Left ventricle myocardium inferior (tissue), 1 donor: ENCODE measurements at regions not wholly inside any gene's neighbourhood (a gene's known extent, or its start where the extent isn't known, plus 50 kb on each side); places are given as distances from the start of the nearest gene placed in this dataset.
A peak's percentile ranks its signal among the peaks of the same experiment; 100 is the strongest.

Experiments used
- DNase-seq: peaks from one replicate; pipeline ENCODE4 v3.0.0-alpha.2; 2020
- H3K27ac ChIP-seq: fragments of 200-600 bp; replicated peaks from 2 replicates; pipeline ENCODE4 v1.8.0; 2021
- H3K27me3 ChIP-seq: fragments of 200-600 bp; 2 replicates; pipeline ENCODE4 v1.8.0; 2021; ENCODE audit warnings: low read depth
- H3K36me3 ChIP-seq: fragments of 200-600 bp; 2 replicates; pipeline ENCODE4 v1.8.0; 2021
- H3K4me1 ChIP-seq: fragments of 200-600 bp; 2 replicates; pipeline ENCODE4 v1.8.0; 2021
- H3K4me3 ChIP-seq: fragments of 200-600 bp; 2 replicates; pipeline ENCODE4 v1.8.0; 2021; ENCODE audit warnings: mild to moderate bottlenecking, moderate library complexity
- H3K9me3 ChIP-seq: fragments of 200-600 bp; replicated peaks from 2 replicates; pipeline ENCODE4 v1.8.0; 2021
- CTCF ChIP-seq: fragments of 200-600 bp; IDR thresholded peaks from 2 replicates; pipeline ENCODE4 v1.8.0; 2021; ENCODE audit warnings: antibody characterized with exemption, mild to moderate bottlenecking, borderline replicate concordance
- intact Hi-C: fragments of 100-400 bp; cut with micrococcal nuclease; formaldehyde crosslinking; loops from one replicate; pipeline ENCODE4 v1.11.0; 2022
- donor health status: DM: no; HTN: yes; CAD: no; lungs with severe emphysema.

- no peak for DNase-seq
- Histone ChIP-seq H3K27ac (no peak overlapping the region), H3K36me3 (no peaks in the 10 kb centered on the region), H3K4me3 (no peak overlapping the region), H3K4me1 (no peaks in the 10 kb centered on the region), H3K27me3 (no peaks in the 10 kb centered on the region), H3K9me3 (no peaks in the 10 kb centered on the region)
- TF ChIP-seq CTCF: no peak
- intact Hi-C loops: loop anchor here (5.0 kb wide), 1 partner anchor 420 kb away; no protein-coding TSS in a partner anchor
Measured at GRCh38 chr2:6352247-6352646, 513.5 kb downstream of the CMPK2 start.

- Histone ChIP-seq H3K27me3 (peaks cover 6% of the 10 kb centered on the region), H3K9me3 (no peaks in the 10 kb centered on the region), H3K36me3 (no peaks in the 10 kb centered on the region), H3K4me3 (no peak overlapping the region), H3K4me1 (no peaks in the 10 kb centered on the region), H3K27ac (no peak overlapping the region)
- DNase-seq: peak; percentile 34
- peak; percentile 78 for TF ChIP-seq CTCF
- intact Hi-C loops: loop anchor here (5.0 kb wide), 1 partner anchor 419 kb away; no protein-coding TSS in a partner anchor
Measured at GRCh38 chr2:6352906-6353515, 512.7 kb downstream of the CMPK2 start.

GRCh38 chr2:6353669-6354068, 512.0 kb downstream of the CMPK2 start:
- intact Hi-C loops: loop anchor here (5.0 kb wide), 1 partner anchor 419 kb away; no protein-coding TSS in a partner anchor
- Histone ChIP-seq H3K4me3 (no peak overlapping the region), H3K4me1 (no peaks in the 10 kb centered on the region), H3K36me3 (no peaks in the 10 kb centered on the region), H3K27me3 (peaks cover 8% of the 10 kb centered on the region), H3K27ac (no peak overlapping the region), H3K9me3 (no peaks in the 10 kb centered on the region)
- no peak for DNase-seq
- TF ChIP-seq CTCF: no peak

GRCh38 chr2:6354546-6354945, 511.2 kb downstream of the CMPK2 start:
- Histone ChIP-seq H3K36me3 (no peaks in the 10 kb centered on the region), H3K4me1 (no peaks in the 10 kb centered on the region), H3K4me3 (no peak overlapping the region), H3K27me3 (peaks cover 17% of the 10 kb centered on the region), H3K9me3 (no peaks in the 10 kb centered on the region), H3K27ac (no peak overlapping the region)
- intact Hi-C loops: loop anchor here (5.0 kb wide), 1 partner anchor 418 kb away; no protein-coding TSS in a partner anchor
- DNase-seq: no peak
- no peak for TF ChIP-seq CTCF

- Histone ChIP-seq H3K9me3 (no peaks in the 10 kb centered on the region), H3K27me3 (peaks cover 29% of the 10 kb centered on the region), H3K36me3 (no peaks in the 10 kb centered on the region), H3K4me1 (no peaks in the 10 kb centered on the region), H3K27ac (no peak overlapping the region), H3K4me3 (no peak overlapping the region)
- intact Hi-C loops: no loop called here
- TF ChIP-seq CTCF: no peak
- no peak for DNase-seq
Measured at GRCh38 chr2:6355886-6356761, 509.6 kb downstream of the CMPK2 start.
